ENCODE measurements at regions not wholly inside any gene's neighbourhood (a gene's known extent, or its start where the extent isn't known, plus 50 kb on each side); places are given as distances from the start of the nearest gene placed in this dataset.
"Not testable (repeated sequence)": the region's sequence is repeated elsewhere in the genome, so short reads cannot be mapped to it uniquely, and the experiment has no call there.

DNA sequence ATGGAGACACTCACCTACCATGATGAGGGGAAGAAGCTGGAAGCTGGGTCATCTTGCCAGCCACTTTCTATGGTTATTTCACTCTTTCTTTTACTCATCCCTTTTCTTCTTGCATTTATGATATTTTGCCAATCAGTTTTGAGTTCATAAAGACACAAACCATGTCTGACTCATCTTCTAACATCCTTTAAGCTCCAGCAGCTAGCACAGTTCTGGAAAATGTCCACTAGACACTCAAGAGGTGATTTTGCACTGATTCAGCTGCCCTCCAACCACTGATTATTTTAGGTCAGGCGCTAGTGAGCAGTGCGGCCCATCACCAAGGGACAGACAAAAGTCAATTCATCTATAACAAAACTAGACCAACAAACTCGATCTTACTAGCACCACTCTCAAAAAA lies 537.1 kb upstream of the ID2 start:
- Histone ChIP-seq H4K20me1 (ENCODE audit: control insufficient read depth, insufficient read depth, low read depth, low read length) (no peaks in the 10 kb centered on the region), H3K79me2 (ENCODE audit: control insufficient read depth, low read length) (no peaks in the 10 kb centered on the region), H3K36me3 (ENCODE audit: control insufficient read depth, low read length) (no peaks in the 10 kb centered on the region), H3K27ac (ENCODE audit: low read depth, low read length) (no peak overlapping the region), H3K9me2 (replicated peaks; ENCODE audit: control insufficient read depth, low read length) (no peaks in the 10 kb centered on the region), H3K4me3 (ENCODE audit: low read length) (no peak overlapping the region), H3F3A (ENCODE audit: control insufficient read depth, insufficient read depth) (no peaks in the 10 kb centered on the region), H3K4me1 (ENCODE audit: control insufficient read depth, low read length) (peaks cover 6% of the 10 kb centered on the region; the same call in 1 of the 2 replicates), H3K9me3 (ENCODE audit: control insufficient read depth, insufficient read depth, low read length) (no peaks in the 10 kb centered on the region), H3K27me3 (ENCODE audit: control insufficient read depth, low read length) (no peaks in the 10 kb centered on the region), H3K4me2 (ENCODE audit: low read length) (no peak overlapping the region)
- TF ChIP-seq, protein P1, sequence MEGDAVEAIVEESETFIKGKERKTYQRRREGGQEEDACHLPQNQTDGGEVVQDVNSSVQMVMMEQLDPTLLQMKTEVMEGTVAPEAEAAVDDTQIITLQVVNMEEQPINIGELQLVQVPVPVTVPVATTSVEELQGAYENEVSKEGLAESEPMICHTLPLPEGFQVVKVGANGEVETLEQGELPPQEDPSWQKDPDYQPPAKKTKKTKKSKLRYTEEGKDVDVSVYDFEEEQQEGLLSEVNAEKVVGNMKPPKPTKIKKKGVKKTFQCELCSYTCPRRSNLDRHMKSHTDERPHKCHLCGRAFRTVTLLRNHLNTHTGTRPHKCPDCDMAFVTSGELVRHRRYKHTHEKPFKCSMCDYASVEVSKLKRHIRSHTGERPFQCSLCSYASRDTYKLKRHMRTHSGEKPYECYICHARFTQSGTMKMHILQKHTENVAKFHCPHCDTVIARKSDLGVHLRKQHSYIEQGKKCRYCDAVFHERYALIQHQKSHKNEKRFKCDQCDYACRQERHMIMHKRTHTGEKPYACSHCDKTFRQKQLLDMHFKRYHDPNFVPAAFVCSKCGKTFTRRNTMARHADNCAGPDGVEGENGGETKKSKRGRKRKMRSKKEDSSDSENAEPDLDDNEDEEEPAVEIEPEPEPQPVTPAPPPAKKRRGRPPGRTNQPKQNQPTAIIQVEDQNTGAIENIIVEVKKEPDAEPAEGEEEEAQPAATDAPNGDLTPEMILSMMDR (IDR thresholded peaks at IDR 0.05; ENCODE audit: low read depth, low read length, poor library complexity, severe bottlenecking) = no peak
- no peak for TF ChIP-seq EZH2phosphoT487 (IDR thresholded peaks at IDR 0.05; ENCODE audit: borderline replicate concordance, low read length)

DNA sequence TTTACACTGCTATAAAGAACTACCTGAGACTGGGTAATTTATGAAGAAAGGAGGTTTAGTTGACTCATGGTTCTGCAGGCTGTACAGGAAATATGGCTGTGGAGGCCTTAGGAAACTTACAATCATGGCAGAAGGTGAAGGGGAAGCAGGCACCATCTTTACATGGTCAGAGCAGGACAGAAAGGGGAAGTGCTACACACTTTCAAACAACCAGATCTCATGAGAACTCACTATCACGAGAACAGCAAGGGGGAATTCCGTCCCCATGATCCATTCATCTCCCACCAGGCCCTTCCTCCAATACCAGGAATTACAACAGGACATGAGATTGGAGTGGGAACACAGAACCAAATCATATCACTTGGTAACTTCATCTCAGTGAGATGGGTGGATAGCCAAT lies 536.5 kb upstream of the ID2 start:
- not testable (repeated sequence) for H3K9me2 ChIP-seq (replicated peaks; ENCODE audit: control insufficient read depth, low read length); H3K27me3 ChIP-seq (ENCODE audit: control insufficient read depth, low read length); H3K4me3 ChIP-seq (ENCODE audit: low read length); H3K27ac ChIP-seq (ENCODE audit: low read depth, low read length); H3K79me2 ChIP-seq (ENCODE audit: control insufficient read depth, low read length); H4K20me1 ChIP-seq (ENCODE audit: control insufficient read depth, insufficient read depth, low read depth, low read length); H3K36me3 ChIP-seq (ENCODE audit: control insufficient read depth, low read length); H3F3A ChIP-seq (ENCODE audit: control insufficient read depth, insufficient read depth); H3K9me3 ChIP-seq (ENCODE audit: control insufficient read depth, insufficient read depth, low read length); H3K4me2 ChIP-seq (ENCODE audit: low read length); H3K4me1 ChIP-seq (ENCODE audit: control insufficient read depth, low read length)

DNA sequence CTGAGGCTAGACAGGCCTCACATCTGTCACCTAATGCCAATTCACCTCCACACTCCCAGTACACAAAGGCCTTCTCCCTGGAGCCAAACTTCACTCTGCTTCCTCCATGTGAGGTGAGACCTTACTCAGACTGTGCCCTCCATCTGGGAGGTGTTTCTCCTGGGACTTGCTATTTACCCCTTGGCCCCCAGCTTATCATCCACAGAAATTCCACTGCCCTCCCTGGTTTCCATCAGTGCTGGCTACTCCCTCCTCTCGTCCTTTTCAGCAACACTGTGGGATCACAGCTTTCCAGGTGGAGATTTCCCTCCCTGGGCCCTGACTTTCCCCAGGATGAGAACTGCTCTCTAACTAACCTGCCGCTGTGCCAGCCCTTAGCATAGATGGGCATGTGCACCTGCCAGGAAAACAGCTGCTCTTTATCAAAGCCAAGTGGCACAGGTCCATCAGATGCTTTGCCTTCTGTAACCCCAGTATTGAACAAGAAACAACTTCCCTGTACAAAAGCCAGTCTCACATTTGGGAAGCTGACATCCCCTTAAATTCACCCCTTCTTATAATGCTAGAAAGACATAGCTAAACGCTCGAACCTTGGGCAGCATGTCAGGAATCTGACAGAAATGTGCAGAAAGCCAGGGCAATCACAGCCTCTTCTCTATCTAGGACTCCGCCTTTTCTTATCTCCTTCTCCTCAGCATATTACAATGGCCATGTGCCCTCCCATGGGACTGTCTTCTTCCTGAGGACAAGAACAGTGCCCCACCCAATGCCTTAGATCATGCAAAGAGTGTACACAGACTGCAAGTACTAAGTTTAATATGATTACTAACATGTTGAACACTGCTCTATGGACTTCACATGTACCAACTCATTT lies 535.5 kb upstream of the ID2 start:
- no peaks in the 10 kb centered on the region for H3K9me2 ChIP-seq (replicated peaks; ENCODE audit: control insufficient read depth, low read length)
- no peak overlapping the region for H3K27ac ChIP-seq (ENCODE audit: low read depth, low read length)
- no peaks in the 10 kb centered on the region for H3K36me3 ChIP-seq (ENCODE audit: control insufficient read depth, low read length)
- H3F3A ChIP-seq (ENCODE audit: control insufficient read depth, insufficient read depth) = no peaks in the 10 kb centered on the region
- peaks cover 6% of the 10 kb centered on the region; the same call in 1 of the 2 replicates for H3K4me1 ChIP-seq (ENCODE audit: control insufficient read depth, low read length)
- no peaks in the 10 kb centered on the region for H3K79me2 ChIP-seq (ENCODE audit: control insufficient read depth, low read length)
- H4K20me1 ChIP-seq (ENCODE audit: control insufficient read depth, insufficient read depth, low read depth, low read length) = no peaks in the 10 kb centered on the region
- H3K4me2 ChIP-seq (ENCODE audit: low read length) = no peak overlapping the region
- TF ChIP-seq, protein P1 (IDR thresholded peaks at IDR 0.05; ENCODE audit: low read depth, low read length, poor library complexity, severe bottlenecking) = no peak
- TF ChIP-seq EZH2phosphoT487 (IDR thresholded peaks at IDR 0.05; ENCODE audit: borderline replicate concordance, low read length) = no peak
- H3K4me3 ChIP-seq (ENCODE audit: low read length) = no peak overlapping the region
- no peaks in the 10 kb centered on the region for H3K9me3 ChIP-seq (ENCODE audit: control insufficient read depth, insufficient read depth, low read length)
- H3K27me3 ChIP-seq (ENCODE audit: control insufficient read depth, low read length) = no peaks in the 10 kb centered on the region

DNA sequence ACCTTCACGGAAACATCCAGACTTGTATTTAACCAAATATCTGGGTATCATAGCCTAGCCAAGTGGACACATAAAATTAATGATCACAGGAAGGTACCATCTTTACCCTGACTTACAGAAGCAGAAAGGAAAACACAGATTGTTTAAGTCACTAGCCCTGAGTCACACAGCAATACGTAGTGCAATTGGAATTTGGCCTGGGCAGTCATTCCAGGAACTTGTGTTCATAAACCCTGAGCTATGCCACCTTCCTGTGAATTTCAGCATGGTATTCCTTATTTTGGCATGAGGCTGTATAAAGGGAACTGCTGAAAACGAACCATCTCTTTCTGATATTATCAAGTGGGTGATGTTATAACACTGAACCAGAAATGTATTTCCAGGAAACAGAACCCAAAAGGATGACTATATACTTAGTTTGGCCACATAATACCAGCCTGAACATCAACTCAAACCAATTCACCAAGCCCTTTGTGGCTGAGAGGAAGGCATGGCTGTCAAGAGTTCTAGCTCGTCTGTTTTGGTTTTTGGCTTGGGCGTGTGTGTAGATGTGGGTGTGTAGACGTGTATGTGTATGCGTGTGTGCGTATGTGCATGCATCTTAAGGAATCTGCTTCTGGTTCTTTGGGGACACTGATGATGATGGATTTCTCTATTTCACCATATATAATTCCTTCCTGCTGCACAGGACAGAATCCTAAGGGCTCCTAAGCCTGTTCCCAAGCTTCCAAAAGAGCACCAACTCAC lies 533.4 kb upstream of the ID2 start:
- Histone ChIP-seq H3K9me3 (ENCODE audit: control insufficient read depth, insufficient read depth, low read length) (no peaks in the 10 kb centered on the region), H4K20me1 (ENCODE audit: control insufficient read depth, insufficient read depth, low read depth, low read length) (no peaks in the 10 kb centered on the region), H3K4me2 (ENCODE audit: low read length) (no peak overlapping the region), H3K9me2 (replicated peaks; ENCODE audit: control insufficient read depth, low read length) (no peaks in the 10 kb centered on the region), H3K36me3 (ENCODE audit: control insufficient read depth, low read length) (no peaks in the 10 kb centered on the region), H3K27me3 (ENCODE audit: control insufficient read depth, low read length) (no peaks in the 10 kb centered on the region), H3K4me1 (ENCODE audit: control insufficient read depth, low read length) (peaks cover 20% of the 10 kb centered on the region), H3K79me2 (ENCODE audit: control insufficient read depth, low read length) (no peaks in the 10 kb centered on the region), H3K4me3 (ENCODE audit: low read length) (no peak overlapping the region), H3K27ac (ENCODE audit: low read depth, low read length) (no peak overlapping the region), H3F3A (ENCODE audit: control insufficient read depth, insufficient read depth) (no peaks in the 10 kb centered on the region)
- TF ChIP-seq, protein P1 (IDR thresholded peaks at IDR 0.05; ENCODE audit: low read depth, low read length, poor library complexity, severe bottlenecking) = no peak
- TF ChIP-seq EZH2phosphoT487 (IDR thresholded peaks at IDR 0.05; ENCODE audit: borderline replicate concordance, low read length) = no peak

All from DOHH2 (cell line).